ENCODE measurements at regions not wholly inside any gene's neighbourhood (a gene's known extent, or its start where the extent isn't known, plus 50 kb on each side); places are given as distances from the start of the nearest gene placed in this dataset.
"Not testable (repeated sequence)": the region's sequence is repeated elsewhere in the genome, so short reads cannot be mapped to it uniquely, and the experiment has no call there.

DNA sequence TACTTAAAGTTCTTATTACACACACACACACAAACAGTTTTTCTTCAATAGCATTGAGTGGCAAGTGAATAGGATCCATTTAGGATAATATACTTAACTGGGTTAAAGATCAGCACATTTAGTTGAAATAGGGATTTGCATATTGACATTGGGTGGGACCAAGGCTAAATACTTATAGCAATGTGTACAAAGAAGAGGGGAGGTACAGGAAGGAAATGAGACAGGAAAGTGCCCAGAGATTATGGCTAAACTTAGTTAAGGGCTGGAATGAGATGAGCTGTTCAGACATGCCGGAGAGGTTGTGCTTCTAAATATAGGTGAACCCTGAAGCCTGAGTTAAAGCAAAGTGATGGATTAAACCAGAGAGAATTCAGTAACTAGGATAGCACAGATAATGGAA lies 95.1 kb downstream of the LSMEM1 start:
- Mint-ChIP-seq H3K36me3 (no peaks in the 10 kb centered on the region), H3K9me3 (no peaks in the 10 kb centered on the region), H3K27ac (no peak overlapping the region)

DNA sequence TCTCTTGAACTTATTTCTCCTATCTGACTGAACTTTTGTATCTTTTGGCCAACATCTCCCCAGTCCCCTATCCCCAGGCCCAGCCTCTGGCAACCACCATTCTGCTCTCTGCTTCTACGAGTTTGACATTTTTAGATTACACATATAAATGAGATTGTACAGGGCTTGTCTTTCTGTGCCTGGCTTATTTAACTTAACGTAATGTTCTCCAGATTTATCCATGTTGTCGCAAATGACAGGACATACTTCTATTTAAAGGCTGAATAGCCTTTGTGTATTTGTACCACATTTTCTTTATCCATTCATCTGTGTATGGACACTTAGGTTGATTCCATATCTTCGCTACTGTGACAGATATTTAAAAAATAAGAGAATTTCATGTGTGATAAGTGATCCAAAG lies 98.6 kb downstream of the LSMEM1 start:
- no peaks in the 10 kb centered on the region for H3K36me3 Mint-ChIP-seq
- H3K9me3 Mint-ChIP-seq: no peaks in the 10 kb centered on the region
- no peak overlapping the region for H3K4me3 Mint-ChIP-seq
- no peak for DNase-seq
- no peak overlapping the region for H3K27ac Mint-ChIP-seq
- H3K27me3 Mint-ChIP-seq (ENCODE audit: low read depth in 3 of 3): peaks cover 0 to 3% (median 0%) of the 10 kb centered on the region in 3 donors
- no peaks in the 10 kb centered on the region for H3K4me1 Mint-ChIP-seq

More for the DNA sequence above, 95.1 kb downstream of the LSMEM1 start:
- no peak for DNase-seq
- Mint-ChIP-seq H3K4me3 (no peak overlapping the region), H3K4me1 (peaks cover 2 to 18% of the 10 kb centered on the region in 2 donors), H3K27me3 (ENCODE audit: low read depth in 3 of 3) (peaks cover 0 to 3% (median 2%) of the 10 kb centered on the region in 3 donors)

- no peak for DNase-seq
- Mint-ChIP-seq H3K27me3 (ENCODE audit: low read depth in 3 of 3) (peaks cover 0 to 3% (median 3%) of the 10 kb centered on the region in 3 donors), H3K27ac (no peak overlapping the region), H3K9me3 (no peaks in the 10 kb centered on the region), H3K4me3 (no peak overlapping the region), H3K4me1 (no peaks in the 10 kb centered on the region), H3K36me3 (no peaks in the 10 kb centered on the region)
These were observed 100.1 kb downstream of the LSMEM1 start for GRCh38 chr7:112580717-112581435.

DNA sequence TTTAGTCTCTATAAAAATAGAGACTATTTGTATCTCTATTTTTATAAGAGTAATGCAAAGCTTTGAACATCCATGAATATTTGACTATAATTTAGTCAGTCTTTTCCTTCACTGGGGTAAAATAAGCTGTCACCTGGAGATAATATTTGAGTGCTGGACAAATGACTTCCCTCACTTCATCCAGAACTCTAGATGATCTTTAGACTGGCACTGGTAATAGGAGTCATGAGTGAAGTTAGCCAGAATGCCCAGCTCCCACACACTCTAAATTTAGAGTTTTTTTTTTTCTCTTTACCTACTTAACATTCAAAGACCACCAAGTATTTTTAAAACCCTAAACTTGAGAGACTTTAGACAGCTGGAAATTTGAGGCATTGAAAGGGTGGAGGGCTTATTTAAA lies 100.7 kb downstream of the LSMEM1 start:
- no peak overlapping the region for H3K27ac Mint-ChIP-seq
- no peak for DNase-seq
- no peaks in the 10 kb centered on the region for H3K36me3 Mint-ChIP-seq
- peaks cover 0 to 3% (median 3%) of the 10 kb centered on the region in 3 donors for H3K27me3 Mint-ChIP-seq (ENCODE audit: low read depth in 3 of 3)
- no peaks in the 10 kb centered on the region for H3K4me1 Mint-ChIP-seq
- H3K4me3 Mint-ChIP-seq: no peak overlapping the region
- no peaks in the 10 kb centered on the region for H3K9me3 Mint-ChIP-seq

DNA sequence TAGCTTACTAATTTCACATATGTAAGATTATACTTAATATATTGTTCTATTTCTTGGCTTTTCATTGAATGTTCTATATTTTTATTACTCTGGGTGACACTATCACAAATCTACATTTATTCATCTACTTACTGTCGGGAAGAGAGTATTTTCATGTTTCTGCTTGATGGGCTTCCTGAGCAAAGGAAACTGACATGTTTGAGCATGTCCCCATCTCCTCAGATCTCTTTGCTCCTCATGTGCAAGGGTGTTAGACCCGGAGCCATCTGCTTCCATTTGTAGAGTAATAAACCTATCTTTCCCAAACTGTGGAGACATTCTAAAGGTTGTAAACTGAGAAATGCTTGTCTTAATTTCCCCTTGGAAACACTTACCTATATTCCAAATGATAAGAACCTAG lies 103.5 kb downstream of the LSMEM1 start:
- H3K27me3 Mint-ChIP-seq (ENCODE audit: low read depth in 3 of 3): peaks cover 0 to 10% (median 2%) of the 10 kb centered on the region in 3 donors

GRCh38 chr7:112587504-112587903 lies 106.7 kb downstream of the LSMEM1 start:
- Mint-ChIP-seq H3K27me3 (ENCODE audit: low read depth in 3 of 3) (peaks cover 0 to 12% (median 0%) of the 10 kb centered on the region in 3 donors), H3K36me3 (no peaks in the 10 kb centered on the region), H3K4me3 (no peak overlapping the region), H3K4me1 (no peaks in the 10 kb centered on the region), H3K27ac (no peak overlapping the region), H3K9me3 (peaks cover 0 to 2% (median 0%) of the 10 kb centered on the region in 6 donors)
- DNase-seq: no peak

More for the DNA sequence above, 103.5 kb downstream of the LSMEM1 start:
- H3K4me1 Mint-ChIP-seq: no peaks in the 10 kb centered on the region
- no peaks in the 10 kb centered on the region for H3K36me3 Mint-ChIP-seq
- no peaks in the 10 kb centered on the region for H3K9me3 Mint-ChIP-seq
- DNase-seq: no peak
- H3K27ac Mint-ChIP-seq: no peak overlapping the region
- H3K4me3 Mint-ChIP-seq: no peak overlapping the region

DNA sequence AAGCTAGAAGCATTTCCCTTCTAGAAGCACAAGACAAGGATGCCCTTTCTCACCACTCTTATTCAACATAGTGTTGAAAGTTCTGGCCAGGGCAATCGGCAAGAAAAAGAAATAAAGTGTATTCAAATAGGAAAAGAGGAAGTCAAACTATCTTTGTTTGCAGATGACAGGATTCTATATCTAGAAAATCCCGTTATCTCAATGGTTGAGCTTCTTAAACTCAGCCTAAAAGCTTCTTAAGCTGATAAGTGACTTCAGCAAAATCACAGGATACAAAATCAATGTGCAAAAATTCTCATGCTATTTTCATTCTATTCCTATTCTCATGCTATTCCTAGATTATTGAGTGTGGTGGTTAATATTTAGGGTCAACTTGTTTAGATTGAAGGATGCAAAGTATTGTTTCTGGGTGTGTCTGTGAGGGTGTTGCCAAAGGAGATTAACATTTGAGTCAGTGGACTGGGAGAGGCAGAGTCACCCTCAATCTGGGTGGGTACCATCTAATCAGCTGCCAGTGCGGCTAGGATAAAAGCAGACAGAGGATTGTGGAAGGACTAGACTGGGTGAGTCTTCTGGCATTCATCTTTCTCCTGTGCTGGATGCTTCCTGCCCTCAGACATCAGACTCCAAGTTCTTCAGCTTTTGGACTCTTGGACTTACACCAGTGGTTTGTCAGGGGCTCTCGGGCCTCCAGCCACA lies 111.9 kb downstream of the LSMEM1 start:
- H3K9me3 Mint-ChIP-seq; H3K27ac Mint-ChIP-seq; H3K27me3 Mint-ChIP-seq (ENCODE audit: low read depth in 3 of 3); H3K4me1 Mint-ChIP-seq; DNase-seq; H3K4me3 Mint-ChIP-seq; H3K36me3 Mint-ChIP-seq: not testable (repeated sequence)

GRCh38 chr7:112594397-112594796 lies 113.6 kb downstream of the LSMEM1 start:
- Mint-ChIP-seq H3K36me3 (no peaks in the 10 kb centered on the region), H3K27me3 (ENCODE audit: low read depth in 3 of 3) (peaks cover 0 to 1% (median 0%) of the 10 kb centered on the region in 3 donors), H3K4me1 (no peaks in the 10 kb centered on the region), H3K27ac (no peak overlapping the region), H3K9me3 (peaks cover 0 to 2% (median under 1%) of the 10 kb centered on the region in 6 donors), H3K4me3 (no peak overlapping the region)
- no peak for DNase-seq

DNA sequence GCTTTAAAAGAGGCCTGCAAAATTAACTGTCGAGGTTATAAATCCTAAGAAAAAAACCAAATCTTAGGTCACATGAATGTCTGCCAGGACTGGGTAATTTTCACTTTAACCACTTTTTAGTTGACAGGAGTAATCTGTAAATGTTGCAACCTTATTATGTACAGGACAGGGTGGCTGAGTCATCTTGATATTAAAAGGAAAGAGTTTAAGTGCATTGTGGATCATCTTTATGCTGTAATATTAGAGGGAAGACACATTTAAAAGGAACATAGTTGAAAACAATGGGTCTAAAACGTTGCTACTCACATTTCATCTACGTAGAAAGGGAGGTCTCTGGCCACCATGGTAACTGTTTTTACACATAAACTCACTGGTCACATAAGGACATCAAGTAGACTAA lies 115.5 kb downstream of the LSMEM1 start:
- no peak for DNase-seq
- H3K4me3 Mint-ChIP-seq: no peak overlapping the region
- no peak overlapping the region for H3K27ac Mint-ChIP-seq
- H3K9me3 Mint-ChIP-seq: peaks cover 0 to 2% (median 0%) of the 10 kb centered on the region in 6 donors
- H3K4me1 Mint-ChIP-seq: no peaks in the 10 kb centered on the region
- no peaks in the 10 kb centered on the region for H3K36me3 Mint-ChIP-seq
- H3K27me3 Mint-ChIP-seq (ENCODE audit: low read depth in 3 of 3): peaks cover 0 to 1% (median 0%) of the 10 kb centered on the region in 3 donors

GRCh38 chr7:112596981-112597380 lies 116.2 kb downstream of the LSMEM1 start:
- Mint-ChIP-seq H3K36me3 (no peaks in the 10 kb centered on the region), H3K27me3 (ENCODE audit: low read depth in 3 of 3) (peaks cover 0 to 1% (median 0%) of the 10 kb centered on the region in 3 donors)
- no peak for DNase-seq

GRCh38 chr7:112603673-112604072 lies 122.9 kb downstream of the LSMEM1 start:
- no peaks in the 10 kb centered on the region for H3K36me3 Mint-ChIP-seq
- no peaks in the 10 kb centered on the region for H3K9me3 Mint-ChIP-seq
- DNase-seq: no peak
- no peaks in the 10 kb centered on the region for H3K4me1 Mint-ChIP-seq
- H3K27ac Mint-ChIP-seq: no peak overlapping the region
- no peak overlapping the region for H3K4me3 Mint-ChIP-seq
- H3K27me3 Mint-ChIP-seq (ENCODE audit: low read depth in 3 of 3): peaks cover 2 to 4% (median 2%) of the 10 kb centered on the region in 3 donors

More at GRCh38 chr7:112596981-112597380, 116.2 kb downstream of the LSMEM1 start:
- Mint-ChIP-seq H3K27ac (no peak overlapping the region), H3K4me1 (no peaks in the 10 kb centered on the region), H3K9me3 (peaks cover 0 to 2% (median 0%) of the 10 kb centered on the region in 6 donors), H3K4me3 (no peak overlapping the region)

GRCh38 chr7:112610636-112611035 lies 129.8 kb downstream of the LSMEM1 start:
- H3K27ac Mint-ChIP-seq: no peak overlapping the region
- H3K36me3 Mint-ChIP-seq: no peaks in the 10 kb centered on the region
- H3K27me3 Mint-ChIP-seq (ENCODE audit: low read depth in 3 of 3): peaks cover 0 to 5% (median 2%) of the 10 kb centered on the region in 3 donors
- peaks cover 0 to 5% (median 0%) of the 10 kb centered on the region in 6 donors for H3K9me3 Mint-ChIP-seq
- H3K4me1 Mint-ChIP-seq: no peaks in the 10 kb centered on the region
- DNase-seq: no peak
- no peak overlapping the region for H3K4me3 Mint-ChIP-seq

GRCh38 chr7:112615701-112616100 lies 134.9 kb downstream of the LSMEM1 start:
- Mint-ChIP-seq H3K4me1 (no peaks in the 10 kb centered on the region), H3K9me3 (peaks cover 0 to 6% (median 0%) of the 10 kb centered on the region in 6 donors), H3K4me3 (no peak overlapping the region), H3K36me3 (no peaks in the 10 kb centered on the region), H3K27me3 (ENCODE audit: low read depth in 3 of 3) (peaks cover 0 to 2% (median 0%) of the 10 kb centered on the region in 3 donors), H3K27ac (no peak overlapping the region)
- DNase-seq: no peak

DNA sequence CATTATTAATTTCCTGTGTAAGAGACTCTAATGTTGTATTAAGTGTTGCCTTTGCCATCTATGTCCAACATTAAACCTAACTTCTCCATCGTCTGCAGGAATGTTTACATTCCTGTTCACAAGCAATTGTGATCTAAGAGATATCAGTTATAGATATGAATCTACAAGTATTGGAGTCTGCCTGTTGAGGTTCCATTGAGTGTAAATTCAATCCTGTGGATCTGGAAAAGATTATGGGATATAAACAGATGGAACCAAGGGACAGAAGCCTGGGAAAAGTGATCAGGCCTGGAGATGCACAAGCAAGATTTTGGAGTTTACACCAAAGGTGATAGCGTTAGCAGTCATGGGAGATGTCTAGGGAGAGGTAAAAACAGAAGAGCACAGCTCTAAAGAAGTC lies 135.5 kb downstream of the LSMEM1 start:
- Mint-ChIP-seq H3K36me3 (no peaks in the 10 kb centered on the region), H3K27me3 (ENCODE audit: low read depth in 3 of 3) (no peaks in the 10 kb centered on the region), H3K4me1 (no peaks in the 10 kb centered on the region), H3K27ac (no peak overlapping the region), H3K9me3 (peaks cover 0 to 6% (median 0%) of the 10 kb centered on the region in 6 donors), H3K4me3 (no peak overlapping the region)
- no peak for DNase-seq
